ENCODE measurements at regions not wholly inside any gene's neighbourhood (a gene's known extent, or its start where the extent isn't known, plus 50 kb on each side); places are given as distances from the start of the nearest gene placed in this dataset.

DNA sequence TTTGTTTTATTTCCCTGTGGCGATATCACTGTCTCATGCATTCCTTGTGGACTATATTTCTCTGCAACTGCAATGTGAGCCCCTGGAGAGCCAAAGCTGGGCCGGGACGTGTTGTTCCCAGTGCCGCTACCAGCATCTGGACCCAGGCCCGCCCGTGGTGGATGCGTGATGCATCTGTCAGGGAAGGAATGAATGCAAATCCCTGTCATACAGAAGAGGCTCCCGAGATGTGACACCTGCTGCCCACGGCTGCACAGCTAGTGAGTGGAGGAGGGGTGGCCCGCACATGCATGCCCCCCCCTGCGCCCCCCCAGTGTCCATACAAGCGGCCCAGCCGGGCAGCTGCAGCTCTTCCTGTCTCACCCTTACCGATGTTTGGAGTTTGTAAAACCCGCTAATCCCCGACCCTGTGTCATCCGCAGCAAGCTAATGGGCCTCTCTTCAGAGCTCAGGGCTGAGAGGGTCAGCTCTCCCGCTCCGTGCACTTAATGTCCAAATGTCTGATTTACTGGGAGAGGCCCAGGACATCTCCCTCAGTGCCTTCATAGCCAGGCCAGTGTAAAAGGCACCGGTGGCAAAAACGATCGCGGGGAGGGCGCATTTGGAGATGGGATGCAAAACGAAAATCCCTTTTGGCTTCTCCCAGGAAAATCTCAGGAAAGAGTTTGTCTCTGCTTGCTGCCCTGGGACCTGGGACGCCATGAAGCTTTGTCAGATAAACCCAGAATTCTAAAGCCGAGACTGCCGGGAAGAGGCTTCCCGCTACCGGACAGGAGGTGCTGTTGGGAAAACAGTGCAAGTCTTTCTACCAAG, 91.8 kb downstream of the FOXL1 start:
- H3K4me3 Mint-ChIP-seq: no peak overlapping the region

DNA sequence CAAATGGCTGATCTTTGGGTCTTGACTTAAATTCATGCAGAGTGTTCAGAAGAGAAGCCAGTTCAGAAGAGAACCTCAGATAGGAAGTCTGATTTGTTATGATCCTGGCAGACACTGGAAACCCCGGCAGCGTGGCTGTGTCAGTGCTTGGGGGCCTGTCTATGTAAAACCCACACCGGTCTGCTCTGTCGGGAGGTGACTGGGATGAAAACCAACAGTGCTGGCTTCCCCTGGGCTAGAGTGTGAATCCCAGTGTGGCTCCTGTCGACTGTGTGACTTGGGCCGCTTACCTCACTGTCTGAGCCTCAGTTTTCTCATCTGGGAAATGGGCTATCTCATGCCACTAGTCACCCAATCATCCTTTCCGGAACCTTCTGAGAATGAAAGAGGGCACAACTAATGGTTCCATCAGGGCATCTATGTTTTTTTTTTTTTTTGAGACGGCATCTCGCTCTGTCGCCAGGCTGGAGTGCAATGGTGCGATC, 92.4 kb downstream of the FOXL1 start:
- Mint-ChIP-seq H3K4me3 (no peak overlapping the region), H3K27me3 (peaks cover 5% of the 10 kb centered on the region), H3K9me3 (ENCODE audit: low read depth) (no peaks in the 10 kb centered on the region), H3K4me1 (ENCODE audit: low read depth) (no peaks in the 10 kb centered on the region), H3K36me3 (no peaks in the 10 kb centered on the region), H3K27ac (no peak overlapping the region)

More for the DNA sequence above, 91.8 kb downstream of the FOXL1 start:
- Mint-ChIP-seq H3K27ac (no peak overlapping the region), H3K27me3 (peaks cover 5% of the 10 kb centered on the region), H3K9me3 (ENCODE audit: low read depth) (no peaks in the 10 kb centered on the region), H3K4me1 (ENCODE audit: low read depth) (peaks cover 2% of the 10 kb centered on the region), H3K36me3 (no peaks in the 10 kb centered on the region)

DNA sequence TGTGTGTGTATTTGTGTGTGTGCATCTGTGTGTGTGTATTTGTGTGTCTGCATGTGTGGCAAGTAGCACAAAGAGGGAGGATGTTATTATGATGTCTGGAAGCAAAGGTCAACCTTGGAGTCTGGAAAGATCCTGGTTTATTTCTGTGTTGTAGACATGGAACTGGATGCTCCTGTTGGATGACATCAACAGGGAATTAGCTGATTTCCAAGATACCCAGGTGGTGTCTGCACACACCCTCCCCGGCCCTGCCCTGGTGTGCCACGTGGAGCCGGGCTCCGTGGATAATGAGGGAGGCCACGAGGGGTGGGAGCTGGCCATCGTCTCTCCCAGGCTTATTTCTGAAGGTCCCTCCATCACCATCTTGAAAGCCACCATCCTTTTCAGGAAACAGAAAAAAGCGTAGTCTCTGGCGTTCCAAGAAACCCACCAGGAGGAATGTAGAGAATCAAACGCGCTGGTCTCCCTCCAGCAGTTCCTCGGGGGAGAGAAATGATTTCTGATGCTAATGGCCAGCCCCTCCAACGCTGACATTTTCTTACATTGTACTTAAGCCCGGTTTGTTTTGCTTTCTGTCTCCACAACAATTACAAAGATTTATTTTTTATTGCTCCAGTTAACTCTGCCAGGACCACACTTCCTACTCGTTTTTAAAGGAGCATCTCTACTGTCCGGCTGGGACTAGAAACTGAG, 93.3 kb downstream of the FOXL1 start:
- Mint-ChIP-seq H3K27ac (no peak overlapping the region), H3K36me3 (no peaks in the 10 kb centered on the region), H3K27me3 (peaks cover 5% of the 10 kb centered on the region), H3K9me3 (ENCODE audit: low read depth) (no peaks in the 10 kb centered on the region), H3K4me3 (no peak overlapping the region), H3K4me1 (ENCODE audit: low read depth) (no peaks in the 10 kb centered on the region)

DNA sequence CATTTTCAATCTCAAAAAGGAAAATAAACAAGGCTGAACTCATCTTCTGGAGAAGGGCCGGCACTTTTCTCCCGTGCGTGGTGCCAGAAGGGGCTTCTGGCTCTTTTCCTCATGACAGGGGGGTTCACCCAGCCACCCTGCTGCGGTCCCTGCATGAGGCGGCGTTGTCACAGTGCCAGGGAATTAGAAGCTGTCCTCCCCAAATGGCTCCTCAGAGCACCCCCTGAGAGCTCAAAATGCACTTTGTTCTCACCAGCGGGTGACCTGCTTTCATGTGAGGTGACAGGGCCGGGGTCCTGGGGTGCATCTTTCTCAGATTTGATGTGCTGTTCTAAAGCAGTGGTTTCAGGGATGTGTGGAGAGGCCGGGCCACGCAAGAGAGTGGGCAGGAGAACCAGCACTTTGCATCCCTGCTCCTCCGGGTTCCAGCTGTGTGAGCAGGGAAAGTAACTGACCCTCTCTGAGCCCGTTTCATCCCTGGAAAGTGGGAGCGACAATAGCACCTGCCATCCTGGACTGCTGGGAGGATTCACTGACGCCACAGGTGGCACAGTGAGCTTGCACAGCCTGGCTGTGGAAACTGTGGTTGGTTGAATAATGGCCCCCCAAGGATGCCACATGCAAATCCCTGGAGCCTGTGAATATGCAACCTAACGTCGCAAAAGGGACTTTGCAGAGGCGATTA, 94.0 kb downstream of the FOXL1 start:
- Mint-ChIP-seq H3K4me1 (ENCODE audit: low read depth) (no peaks in the 10 kb centered on the region), H3K27ac (no peak overlapping the region), H3K9me3 (ENCODE audit: low read depth) (no peaks in the 10 kb centered on the region), H3K36me3 (no peaks in the 10 kb centered on the region), H3K4me3 (no peak overlapping the region), H3K27me3 (peaks cover 4% of the 10 kb centered on the region)

DNA sequence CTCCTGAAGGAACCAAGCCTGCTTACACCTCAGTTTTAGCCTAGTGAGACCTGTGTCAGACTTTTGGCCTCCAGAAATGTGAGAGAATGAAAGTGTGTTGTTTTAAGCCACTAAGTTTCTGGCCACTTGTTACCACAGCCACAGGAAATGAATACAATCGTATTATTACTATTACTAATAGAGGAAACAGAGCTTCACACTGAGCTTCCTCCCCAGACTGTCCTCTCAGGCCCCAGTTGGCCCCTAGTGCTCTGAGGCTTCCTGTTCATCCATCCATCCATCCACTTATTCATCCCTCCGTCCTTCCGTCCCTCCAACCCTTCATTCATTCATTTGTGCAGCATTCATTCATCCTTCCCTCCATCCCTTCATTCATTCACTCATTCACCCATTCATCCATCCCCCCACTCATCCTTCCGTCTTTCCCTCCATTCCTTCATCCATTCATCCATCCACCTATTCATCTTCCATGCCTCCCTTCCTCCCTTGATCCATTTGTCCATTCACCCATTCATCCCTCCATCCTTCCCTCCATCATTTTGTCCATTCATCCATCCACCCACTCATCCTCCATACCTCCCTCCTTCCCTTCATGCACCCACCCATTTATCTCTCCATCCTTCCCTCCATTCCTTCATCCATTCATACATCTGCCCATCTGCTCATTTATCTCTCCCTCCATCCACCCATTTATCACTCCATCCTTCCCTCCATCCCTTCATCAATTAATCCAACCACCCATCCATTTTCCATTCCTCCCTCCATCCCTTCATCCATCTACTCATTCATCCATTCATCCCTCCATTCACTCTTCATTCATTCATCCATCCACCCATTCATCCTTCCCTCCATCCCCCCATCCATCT, 95.0 kb downstream of the FOXL1 start:
- H3K36me3 Mint-ChIP-seq: no peaks in the 10 kb centered on the region
- no peak overlapping the region for H3K4me3 Mint-ChIP-seq
- no peaks in the 10 kb centered on the region for H3K9me3 Mint-ChIP-seq (ENCODE audit: low read depth)
- no peaks in the 10 kb centered on the region for H3K4me1 Mint-ChIP-seq (ENCODE audit: low read depth)
- no peak overlapping the region for H3K27ac Mint-ChIP-seq
- H3K27me3 Mint-ChIP-seq: peaks cover 4% of the 10 kb centered on the region

DNA sequence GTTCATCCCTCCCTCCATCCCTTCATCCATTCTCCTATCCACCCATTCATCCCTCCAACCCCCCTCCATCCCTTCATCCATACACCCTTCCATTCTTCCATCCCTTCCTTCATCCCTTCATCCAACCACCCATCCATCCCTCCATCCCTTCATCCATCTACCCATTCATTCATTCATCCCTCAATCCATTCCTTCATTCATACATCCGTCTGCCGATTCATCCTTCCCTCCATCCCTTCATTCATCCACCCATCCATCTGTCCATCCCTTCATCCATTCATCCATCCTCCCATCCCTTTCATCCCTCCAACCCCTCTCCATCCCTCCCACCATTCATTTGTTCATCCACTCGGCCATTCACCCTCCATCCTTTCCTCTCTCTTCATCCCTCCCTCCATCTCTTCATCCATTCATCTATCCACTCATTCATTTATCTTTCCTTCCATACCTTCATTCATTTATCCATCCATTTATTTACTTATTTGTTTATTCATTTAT, 95.7 kb downstream of the FOXL1 start:
- no peaks in the 10 kb centered on the region for H3K9me3 Mint-ChIP-seq (ENCODE audit: low read depth)
- H3K4me1 Mint-ChIP-seq (ENCODE audit: low read depth): no peaks in the 10 kb centered on the region
- no peak overlapping the region for H3K27ac Mint-ChIP-seq
- peaks cover 4% of the 10 kb centered on the region for H3K27me3 Mint-ChIP-seq
- H3K4me3 Mint-ChIP-seq: no peak overlapping the region
- no peaks in the 10 kb centered on the region for H3K36me3 Mint-ChIP-seq

GRCh38 chr16:86676254-86676670, 97.9 kb downstream of the FOXL1 start:
- H3K36me3 Mint-ChIP-seq: no peaks in the 10 kb centered on the region
- H3K27ac Mint-ChIP-seq: no peak overlapping the region
- no peaks in the 10 kb centered on the region for H3K27me3 Mint-ChIP-seq
- H3K4me3 Mint-ChIP-seq: no peak overlapping the region
- H3K9me3 Mint-ChIP-seq (ENCODE audit: low read depth): no peaks in the 10 kb centered on the region
- no peaks in the 10 kb centered on the region for H3K4me1 Mint-ChIP-seq (ENCODE audit: low read depth)

DNA sequence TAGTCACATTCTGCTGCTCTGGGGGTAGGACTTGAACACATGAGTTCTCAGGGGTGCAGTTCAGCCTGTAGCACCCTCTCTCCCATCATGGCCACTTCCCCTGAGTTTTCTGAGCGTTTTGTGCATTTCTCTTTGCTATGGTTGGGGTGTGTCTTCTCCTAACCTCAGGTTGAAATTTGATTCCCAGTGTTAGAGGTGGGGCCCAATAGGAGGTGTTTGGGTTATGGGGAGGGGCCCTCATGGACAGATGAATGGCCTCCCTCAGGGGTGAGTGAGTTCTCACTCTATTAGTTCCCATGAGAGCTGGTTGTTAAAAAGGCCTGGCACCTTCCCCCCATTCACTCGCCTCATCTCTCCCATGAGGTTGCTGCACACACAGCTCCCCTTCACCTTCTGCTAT, 101.1 kb downstream of the FOXL1 start:
- Mint-ChIP-seq H3K27ac (no peak overlapping the region), H3K27me3 (peaks cover 10% of the 10 kb centered on the region), H3K9me3 (ENCODE audit: low read depth) (no peaks in the 10 kb centered on the region), H3K4me1 (ENCODE audit: low read depth) (no peaks in the 10 kb centered on the region), H3K36me3 (no peaks in the 10 kb centered on the region), H3K4me3 (no peak overlapping the region)

DNA sequence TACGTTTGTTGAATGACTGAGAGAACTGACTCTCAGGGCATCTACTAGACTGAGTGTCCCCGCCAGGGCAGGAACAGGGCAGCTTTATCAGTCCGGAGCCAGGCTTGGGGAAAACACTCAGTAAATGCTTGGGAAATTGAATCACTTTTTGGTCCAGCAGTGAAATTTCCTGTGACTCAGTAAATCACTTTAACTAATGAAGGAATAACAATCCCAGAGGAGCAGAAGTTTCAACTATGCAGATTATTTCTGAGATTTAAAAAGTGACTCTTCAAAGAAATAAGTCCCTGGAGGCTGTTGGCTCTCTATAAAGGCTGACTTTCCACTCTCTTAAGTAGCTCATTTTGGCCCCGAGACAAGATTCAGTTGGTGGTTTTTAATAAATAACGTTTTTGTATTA, 101.8 kb downstream of the FOXL1 start:
- Mint-ChIP-seq H3K27me3 (peaks cover 10% of the 10 kb centered on the region), H3K27ac (no peak overlapping the region), H3K9me3 (ENCODE audit: low read depth) (no peaks in the 10 kb centered on the region), H3K4me3 (no peak overlapping the region), H3K4me1 (ENCODE audit: low read depth) (no peaks in the 10 kb centered on the region), H3K36me3 (no peaks in the 10 kb centered on the region)

DNA sequence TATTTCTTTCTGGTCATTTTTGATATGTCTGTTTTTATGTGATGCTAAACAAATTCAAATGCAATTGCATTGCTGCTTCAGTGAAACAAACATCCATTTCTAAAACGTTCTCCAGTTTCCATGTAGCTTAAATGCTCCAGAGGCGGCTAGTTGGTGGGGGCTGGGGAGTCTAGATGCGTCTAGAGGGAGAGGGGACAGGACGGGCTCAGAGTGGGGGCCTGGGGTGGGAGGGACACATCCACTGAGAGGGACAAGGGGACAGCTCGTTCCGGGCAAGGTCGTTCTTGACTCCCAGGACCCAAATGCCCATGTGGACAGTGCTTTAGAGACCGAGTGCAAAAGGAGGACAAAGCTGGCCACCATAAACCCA, 102.3 kb downstream of the FOXL1 start:
- no peaks in the 10 kb centered on the region for H3K36me3 Mint-ChIP-seq
- H3K27me3 Mint-ChIP-seq: peaks cover 12% of the 10 kb centered on the region
- no peak overlapping the region for H3K27ac Mint-ChIP-seq
- H3K9me3 Mint-ChIP-seq (ENCODE audit: low read depth): no peaks in the 10 kb centered on the region
- no peak overlapping the region for H3K4me3 Mint-ChIP-seq
- no peaks in the 10 kb centered on the region for H3K4me1 Mint-ChIP-seq (ENCODE audit: low read depth)

GRCh38 chr16:86681031-86681756, 102.8 kb downstream of the FOXL1 start:
- Mint-ChIP-seq H3K4me3 (no peak overlapping the region), H3K27me3 (peaks cover 12% of the 10 kb centered on the region), H3K4me1 (ENCODE audit: low read depth) (no peaks in the 10 kb centered on the region), H3K9me3 (ENCODE audit: low read depth) (no peaks in the 10 kb centered on the region), H3K36me3 (no peaks in the 10 kb centered on the region), H3K27ac (no peak overlapping the region)

DNA sequence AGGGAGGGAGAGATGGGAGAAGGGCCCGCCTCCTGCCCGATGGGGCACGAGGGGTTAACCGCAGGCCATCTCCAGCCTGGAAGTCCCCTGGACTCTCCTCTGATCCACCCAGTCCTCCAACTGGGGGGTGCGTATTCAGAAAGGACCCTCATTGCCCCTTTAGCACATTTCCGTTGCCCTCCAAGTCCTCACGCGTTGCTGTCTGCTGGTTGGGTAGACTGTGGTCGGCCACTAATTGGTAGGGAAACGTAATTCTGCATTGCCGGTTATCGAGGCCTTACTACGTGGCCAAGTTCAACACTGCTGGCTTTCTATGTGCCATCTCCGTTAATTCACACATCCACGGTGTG, 103.4 kb downstream of the FOXL1 start:
- Mint-ChIP-seq H3K27me3 (peaks cover 12% of the 10 kb centered on the region), H3K27ac (no peak overlapping the region), H3K9me3 (ENCODE audit: low read depth) (no peaks in the 10 kb centered on the region), H3K36me3 (no peaks in the 10 kb centered on the region), H3K4me1 (ENCODE audit: low read depth) (no peaks in the 10 kb centered on the region), H3K4me3 (no peak overlapping the region)

DNA sequence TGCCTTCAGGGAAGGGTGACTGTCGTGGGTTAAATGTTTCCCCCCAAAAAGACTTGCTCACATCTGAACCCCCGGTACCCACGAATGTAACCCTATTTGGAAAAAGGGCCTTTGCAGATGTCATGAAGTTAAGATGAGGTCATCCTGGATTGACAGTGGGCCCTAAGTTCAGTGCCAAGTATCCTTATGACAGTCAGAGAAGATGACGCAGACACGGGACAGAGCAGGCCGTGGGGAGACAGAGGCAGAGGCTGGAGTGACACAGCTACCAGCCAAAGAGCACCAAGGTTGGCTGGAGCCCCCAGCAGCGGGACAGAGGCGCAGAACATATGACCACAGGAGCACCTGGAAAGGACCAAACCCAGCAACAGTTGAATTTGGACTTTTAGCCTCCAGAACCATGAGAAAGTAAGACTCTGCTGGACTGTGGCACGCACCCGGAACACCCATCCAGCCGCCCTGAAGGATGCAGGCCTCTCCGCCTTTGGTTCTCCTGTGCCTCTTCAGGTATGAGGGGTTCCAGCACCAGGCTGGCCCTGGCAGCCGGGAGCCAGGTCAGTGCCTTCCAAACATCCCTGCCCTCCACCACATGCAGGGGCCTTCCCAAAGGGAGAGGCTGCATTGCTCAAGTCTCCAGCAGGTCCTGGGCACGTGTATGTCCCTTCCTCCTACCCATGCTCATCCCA, 104.0 kb downstream of the FOXL1 start:
- Mint-ChIP-seq H3K9me3 (ENCODE audit: low read depth) (no peaks in the 10 kb centered on the region), H3K4me3 (no peak overlapping the region), H3K27me3 (peaks cover 12% of the 10 kb centered on the region), H3K27ac (no peak overlapping the region), H3K36me3 (no peaks in the 10 kb centered on the region), H3K4me1 (ENCODE audit: low read depth) (no peaks in the 10 kb centered on the region)
